DMS153 treated with DMSO at 0.1 percent for 48 hours (cell line): ENCODE measurements at regions not wholly inside any gene's neighbourhood (a gene's known extent, or its start where the extent isn't known, plus 50 kb on each side); places are given as distances from the start of the nearest gene placed in this dataset.

ENCODE experiments used
- DNase-seq: peaks from one replicate; lab custom pipeline; 2025; ENCODE audit not compliant: unreplicated experiment; lab: John Stamatoyannopoulos, UW

DNA sequence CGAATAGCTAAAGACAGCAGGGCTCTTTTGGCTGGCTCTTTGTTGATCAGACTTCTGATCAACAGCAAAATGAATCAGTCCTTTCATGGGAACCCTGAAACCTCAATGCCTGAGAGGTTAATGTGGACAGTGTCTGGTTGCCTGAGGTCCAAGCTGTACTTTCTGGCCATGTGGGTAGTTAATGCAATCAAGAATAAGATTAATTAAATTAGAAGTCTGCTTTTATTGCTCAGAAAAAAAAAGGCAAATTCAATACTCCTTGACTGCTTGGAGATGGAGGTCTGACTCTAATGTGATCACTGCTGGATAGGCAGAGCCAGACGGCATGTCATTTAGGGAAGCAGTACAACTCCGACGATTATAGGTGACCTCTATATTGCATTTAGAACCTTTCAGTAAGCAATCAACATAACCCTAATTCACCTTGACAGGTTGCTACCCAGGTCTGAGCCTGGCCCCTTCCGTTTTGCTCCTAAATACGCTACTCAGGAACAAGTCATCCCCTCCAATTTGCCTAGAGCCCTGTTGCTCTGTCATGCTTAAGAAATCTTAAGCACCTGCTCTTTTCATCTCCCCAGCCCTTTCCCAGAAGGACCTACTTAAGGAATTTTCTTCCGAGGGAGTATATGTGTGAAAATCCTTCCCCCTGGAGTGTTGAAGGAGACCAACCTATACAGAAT is 370.0 kb upstream of the SPTLC3 start:
- no peak for DNase-seq

DNA sequence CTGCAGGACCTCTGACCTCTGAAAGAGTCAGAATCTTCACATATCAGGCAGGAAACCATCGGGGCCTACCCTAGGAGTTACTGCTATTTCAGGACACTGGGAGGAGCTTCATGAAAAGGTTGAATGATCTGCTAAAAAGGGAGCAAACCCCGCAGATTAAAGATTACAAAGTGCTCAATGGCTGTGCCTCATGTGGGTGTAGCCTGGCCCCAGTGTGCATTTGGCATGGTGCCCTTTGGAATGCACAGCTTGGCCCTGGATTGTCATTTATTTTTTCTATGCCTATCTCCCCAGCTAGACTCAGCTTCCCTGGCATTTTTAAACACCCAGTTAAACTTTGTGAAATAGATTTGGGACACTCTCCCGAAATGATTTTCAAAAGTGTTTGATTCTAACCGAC is 368.5 kb upstream of the SPTLC3 start:
- DNase-seq, result no peak

DNA sequence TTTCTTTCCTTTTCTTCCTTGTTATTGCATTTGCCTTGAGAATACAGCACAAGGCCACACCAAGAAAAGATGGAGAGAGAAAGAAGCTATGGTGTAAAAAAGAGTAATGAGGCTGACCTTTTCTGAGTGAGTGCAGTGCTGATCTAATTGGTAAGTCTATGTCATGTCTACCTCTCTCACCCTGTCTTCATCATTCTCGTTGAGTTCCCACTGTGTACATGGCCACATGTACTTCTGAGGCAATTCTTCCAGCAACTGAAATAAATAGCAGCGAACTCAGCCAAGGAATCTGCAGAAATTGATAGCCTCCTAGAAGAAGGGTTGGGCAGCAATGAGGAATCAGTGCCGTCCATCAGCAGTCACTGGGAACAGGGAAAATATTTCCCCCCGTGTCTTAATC is 367.2 kb upstream of the SPTLC3 start:
- no peak for DNase-seq

DNA sequence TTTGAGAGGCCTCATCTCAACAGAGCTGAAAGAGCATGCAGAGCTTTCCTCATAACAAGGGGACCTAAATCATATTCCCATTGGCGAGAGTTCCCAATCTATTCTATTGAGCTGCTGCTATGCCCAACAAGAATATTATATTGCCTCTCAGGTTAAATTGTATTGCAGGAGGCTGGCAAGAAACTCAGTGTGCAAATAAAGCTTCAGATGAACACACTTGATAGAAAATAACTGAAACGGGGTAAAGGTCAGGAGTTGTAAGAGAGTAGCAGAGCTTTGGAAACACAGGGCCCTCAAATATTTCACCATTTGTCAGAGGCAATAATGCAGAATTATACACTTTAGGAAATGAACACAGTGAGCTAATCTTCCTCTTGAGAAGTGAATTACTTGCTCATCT is 364.3 kb upstream of the SPTLC3 start:
- no peak for DNase-seq

DNA sequence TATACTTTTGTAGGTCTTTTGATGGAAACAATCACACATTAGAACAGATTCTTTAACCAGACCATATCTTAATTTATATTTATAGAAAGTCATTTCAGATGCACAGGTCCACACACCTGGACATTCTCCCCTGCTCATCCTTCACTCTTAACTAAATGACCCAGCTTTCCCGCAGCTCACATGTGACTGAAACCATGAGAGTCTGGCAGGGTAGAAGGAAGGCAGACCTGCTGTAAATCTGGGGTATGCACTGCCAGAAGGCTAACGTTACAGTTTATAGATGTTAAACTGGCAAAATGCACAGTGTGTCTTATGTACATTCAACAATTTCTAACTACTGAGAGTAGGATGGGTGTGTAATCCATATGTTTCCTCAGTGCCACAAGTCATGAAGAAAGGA is 359.5 kb upstream of the SPTLC3 start:
- DNase-seq, result no peak

DNA sequence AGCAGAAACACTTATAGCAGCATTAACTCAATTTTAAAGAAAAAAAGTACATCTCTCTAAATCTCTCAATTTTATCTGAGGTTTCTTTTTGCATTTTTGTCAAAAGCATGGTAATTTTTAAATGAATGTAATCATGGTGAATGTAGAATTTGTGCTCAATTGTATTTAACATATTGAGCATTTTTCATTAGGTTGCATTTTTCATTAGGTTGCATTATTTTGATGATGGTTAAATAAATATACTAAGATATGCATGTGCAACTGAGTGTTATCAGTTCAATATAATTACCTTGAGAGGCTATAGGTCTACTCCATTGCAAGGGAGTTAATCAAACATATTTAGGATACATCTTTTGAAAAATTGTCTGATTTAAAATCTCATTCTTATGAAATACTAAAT is 355.1 kb upstream of the SPTLC3 start:
- no peak for DNase-seq

DNA sequence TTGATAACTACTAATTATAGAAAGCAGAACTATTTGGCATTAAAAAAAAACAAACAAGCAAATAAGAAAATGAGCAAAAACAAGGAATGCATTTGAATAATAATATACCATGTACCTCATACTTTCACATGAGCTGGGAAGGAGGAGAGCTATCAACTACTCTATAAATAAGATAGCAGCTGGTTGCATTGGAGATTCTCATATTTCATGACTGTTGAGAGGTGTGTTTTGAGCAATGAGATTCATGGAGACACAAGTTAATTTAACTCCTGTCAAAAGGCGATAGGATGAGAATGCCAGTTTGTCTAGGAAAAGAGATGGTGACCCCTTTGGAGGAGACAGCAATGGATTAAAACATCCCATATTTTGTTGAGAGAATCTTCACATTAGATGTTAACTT is 348.8 kb upstream of the SPTLC3 start:
- DNase-seq, result no peak

DNA sequence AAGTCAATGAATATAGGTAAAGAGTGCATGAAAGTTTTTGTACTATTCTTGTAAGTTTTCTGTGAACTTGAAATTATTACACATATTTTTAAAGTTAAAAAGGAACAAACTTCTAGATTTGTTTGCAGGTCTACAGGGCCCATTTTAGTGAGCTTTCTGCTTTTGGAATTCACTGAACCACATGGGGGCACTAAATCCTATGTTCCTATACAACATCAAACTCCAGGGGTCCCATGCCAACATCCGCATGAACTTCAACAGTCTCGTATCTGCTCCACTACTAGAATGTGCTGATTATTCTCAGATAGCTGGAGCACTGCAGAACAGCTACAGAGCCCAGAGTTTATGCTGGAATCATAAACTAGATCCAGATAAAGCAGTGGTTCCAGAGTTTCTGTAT is 347.9 kb upstream of the SPTLC3 start:
- no peak for DNase-seq

DNA sequence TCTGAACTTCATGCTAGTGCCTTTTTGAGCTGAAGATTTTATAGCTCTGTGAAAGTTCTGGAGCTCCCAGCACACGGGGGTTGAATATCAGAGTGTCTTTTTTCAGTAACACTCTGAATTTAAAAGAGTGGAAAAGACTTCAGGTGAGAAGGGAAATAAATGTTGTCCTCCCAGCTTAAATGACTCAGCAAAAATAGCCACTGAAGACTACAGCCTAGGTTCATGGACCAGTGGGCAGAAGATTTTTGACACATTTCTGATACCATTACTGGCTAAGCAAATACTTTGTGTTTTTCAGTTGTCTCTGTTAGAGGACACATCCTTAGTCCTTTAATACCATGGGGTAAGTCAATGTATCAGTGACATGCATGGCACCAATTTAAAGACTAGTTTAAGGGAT is 338.5 kb upstream of the SPTLC3 start:
- DNase-seq, result no peak

DNA sequence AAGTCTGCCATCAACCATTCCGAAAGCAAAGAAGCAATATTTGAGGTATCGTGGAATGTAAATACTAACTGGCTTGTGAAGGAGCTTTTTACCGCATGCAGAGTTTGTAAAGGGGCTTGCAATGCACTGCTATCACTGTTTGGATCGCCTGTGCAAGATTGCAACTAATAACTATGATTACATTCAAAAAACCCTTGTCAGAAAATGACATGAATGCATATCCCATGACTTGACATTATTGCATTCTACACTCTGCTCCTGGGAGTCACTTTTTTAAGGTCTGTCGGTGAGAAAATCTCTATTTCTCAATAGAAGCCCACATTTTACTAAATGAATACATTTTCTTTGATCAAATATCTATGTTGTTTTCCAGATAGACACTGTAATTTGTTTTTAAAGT is 335.4 kb upstream of the SPTLC3 start:
- no peak for DNase-seq

DNA sequence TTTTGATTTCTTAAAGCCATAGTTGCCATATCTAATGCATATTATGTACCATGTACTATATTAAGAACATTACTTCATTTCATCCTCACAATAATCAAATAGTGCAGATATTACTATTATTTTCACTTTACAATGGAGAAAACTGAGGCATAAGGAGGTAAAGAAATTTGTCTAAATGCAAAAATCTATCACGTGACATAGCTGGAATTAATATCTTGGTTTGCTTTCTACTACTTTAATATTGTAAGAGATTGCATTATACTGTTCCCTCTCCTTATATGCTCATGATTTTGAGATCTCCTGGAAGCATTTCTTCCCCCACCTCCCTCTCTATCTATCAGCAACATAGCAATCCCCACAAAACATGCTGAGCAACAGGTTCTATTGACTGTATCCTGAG is 330.8 kb upstream of the SPTLC3 start:
- DNase-seq, result no peak

DNA sequence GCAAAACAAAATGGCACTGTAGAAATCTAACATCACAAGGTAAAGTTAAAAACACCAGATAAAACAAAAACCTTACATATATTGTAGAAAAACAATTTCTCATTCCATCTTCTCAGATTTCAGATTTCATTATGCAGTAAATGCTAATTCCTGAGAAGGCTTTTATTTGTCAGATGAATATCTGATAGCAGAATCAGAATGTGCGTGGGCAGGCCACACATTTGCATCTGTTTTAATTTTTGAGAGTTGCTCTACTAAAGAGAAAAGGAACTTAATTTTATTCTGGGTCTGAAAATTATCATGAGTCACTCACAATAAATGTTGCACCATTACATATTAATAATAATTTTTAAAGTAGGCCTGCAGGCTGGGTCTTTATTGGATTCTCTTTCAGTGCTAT is 329.3 kb upstream of the SPTLC3 start:
- DNase-seq, result no peak

DNA sequence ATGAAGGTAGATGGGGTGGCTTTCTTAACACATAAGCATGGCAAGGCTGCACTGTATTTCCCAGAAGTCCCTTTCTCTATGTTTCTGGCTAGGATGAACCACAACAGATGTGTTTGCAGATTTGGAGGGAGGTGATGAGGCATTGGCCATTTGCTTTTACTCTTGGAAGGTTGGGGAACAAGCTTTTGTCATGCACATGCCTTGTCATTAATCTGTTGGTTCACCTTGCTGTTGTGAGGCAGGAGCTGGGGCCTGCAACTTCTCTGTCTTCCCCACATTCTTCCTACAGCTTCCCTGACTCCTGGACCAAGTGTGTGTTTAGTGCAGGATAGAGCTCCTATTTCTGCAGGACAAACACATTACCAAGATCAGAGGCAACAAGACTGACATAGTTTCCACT is 326.2 kb upstream of the SPTLC3 start:
- no peak for DNase-seq

DNA sequence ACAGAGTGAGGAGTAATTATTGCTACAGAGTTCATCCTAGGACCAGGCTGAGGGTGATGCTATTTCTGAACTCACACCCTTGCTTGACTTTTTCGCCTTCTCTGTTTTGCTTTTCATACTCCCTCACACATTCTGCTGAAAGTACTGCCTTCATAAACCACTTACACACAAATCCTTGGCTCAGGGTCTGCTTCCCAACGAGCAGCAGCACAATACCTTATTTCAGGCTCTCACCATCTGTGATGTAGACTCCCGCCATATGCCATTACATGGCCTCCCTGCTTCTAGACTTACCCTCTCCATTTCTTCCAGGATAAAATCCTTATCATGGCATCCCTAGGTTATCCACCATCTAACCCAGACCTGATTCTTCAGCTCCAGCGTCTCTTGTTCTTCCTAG is 321.3 kb upstream of the SPTLC3 start:
- DNase-seq, result no peak

DNA sequence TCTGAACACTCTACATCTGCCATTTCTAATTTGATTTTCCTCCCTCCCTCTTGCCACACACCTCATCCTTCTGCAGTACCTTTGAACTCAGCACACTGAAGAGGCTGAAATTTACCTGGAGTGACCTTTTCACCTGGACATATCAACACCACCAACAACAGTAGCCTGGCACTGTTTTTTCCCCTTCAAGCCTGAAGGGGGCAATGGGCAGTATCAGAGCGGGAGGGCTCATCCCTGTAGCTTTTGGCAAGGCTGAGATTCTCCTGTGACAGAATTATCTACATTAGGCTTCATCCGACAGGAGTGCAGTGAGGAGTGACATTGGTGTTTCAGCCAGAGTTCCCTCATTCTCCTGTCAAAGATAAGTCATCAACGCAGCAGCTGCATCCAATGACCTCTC is 312.8 kb upstream of the SPTLC3 start:
- DNase-seq, result no peak

DNA sequence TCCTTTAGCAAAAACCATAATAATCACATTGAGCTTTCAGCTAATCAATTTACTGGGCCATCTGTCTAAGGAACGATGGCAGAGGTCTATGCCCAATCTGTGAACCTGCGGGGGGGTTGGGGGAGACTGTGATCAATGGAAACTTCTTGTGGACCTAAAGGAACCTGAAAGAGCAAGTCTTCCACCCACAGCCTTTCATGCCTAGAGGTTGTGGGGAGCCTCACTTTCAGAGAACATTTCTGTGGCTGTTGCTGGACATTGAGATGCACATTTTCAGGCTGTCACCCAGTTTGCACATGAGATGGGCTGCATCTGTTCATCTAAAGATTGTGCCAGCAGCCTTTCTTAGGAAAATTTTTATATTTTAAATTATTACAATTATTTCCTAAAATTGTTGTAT is 310.0 kb upstream of the SPTLC3 start:
- no peak for DNase-seq

DNA sequence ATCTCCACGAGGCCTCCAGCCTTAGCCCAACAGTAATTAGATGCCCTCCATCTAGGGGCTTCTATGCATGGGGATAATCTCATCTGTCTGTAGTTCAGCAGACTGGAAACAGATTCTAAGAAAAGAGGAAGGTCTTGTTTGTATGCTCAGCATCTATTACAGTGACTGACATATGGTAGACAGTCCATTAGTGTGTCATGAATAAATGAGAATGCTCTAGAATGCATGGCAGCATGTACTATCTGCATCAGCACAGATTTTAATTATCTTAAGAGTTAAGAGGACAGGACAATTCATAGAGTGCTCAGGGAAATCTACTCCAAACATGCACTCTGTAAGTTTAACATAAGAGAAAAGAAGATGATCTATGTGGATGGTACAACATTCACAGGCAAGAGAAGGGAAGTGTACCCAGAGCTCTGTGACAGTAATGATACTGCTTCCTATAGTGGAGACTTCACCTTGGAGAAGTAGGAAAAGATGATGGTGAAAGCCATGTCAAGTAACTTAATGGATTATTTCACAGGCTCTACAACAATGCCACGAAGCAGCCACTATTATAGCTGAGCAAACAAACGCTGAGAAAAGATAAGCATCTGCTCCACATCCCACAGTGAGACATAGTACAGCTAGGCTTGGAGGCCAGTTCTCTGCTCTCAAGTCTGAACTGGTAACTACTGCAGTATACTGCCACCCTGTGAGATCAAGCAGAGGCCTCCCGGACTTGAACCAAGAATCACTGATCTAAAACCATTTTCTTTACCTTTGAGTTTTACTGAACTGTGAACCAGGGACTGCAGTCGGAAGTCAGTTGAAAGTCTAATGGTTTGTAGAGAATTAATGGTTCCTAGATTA is 309.2 kb upstream of the SPTLC3 start:
- peak; percentile 35 for DNase-seq

DNA sequence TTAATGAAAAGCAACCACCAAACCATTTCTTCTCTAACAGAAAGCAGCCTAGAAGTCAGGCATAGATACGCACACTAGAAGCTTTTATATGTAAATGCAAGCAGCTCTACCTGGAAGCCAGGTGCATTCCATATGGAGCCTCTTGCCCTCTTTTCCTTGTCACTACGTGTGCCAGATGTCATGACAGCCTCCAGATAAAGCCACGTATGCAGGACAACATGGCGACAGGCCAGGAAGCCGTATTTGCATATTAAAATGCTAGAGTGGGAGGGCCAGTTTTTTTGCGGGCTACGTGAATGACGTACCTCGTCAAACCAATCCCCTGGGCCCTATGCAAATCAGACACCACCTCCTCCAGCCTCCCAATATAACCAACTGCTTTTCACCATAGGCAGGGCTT is 308.1 kb upstream of the SPTLC3 start:
- no peak for DNase-seq

DNA sequence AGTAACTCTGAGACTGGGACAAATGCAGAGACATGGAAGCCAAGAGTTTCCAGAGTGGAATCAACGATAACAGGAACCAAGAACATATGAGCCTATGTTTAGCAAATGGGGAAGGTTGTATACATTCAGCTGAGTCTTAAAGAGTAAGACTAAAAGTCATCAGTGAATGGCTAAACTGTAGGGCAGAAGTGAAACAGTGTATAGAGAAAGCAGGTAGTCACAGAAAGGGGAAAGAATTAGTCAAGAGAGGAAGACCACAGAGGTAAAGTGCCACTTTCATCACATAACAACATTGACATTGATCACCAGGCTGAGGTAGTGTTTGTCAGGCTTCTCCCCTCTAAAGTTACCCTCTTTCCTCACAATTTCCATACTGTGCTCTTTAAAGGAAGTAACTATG is 306.5 kb upstream of the SPTLC3 start:
- DNase-seq, result no peak

DNA sequence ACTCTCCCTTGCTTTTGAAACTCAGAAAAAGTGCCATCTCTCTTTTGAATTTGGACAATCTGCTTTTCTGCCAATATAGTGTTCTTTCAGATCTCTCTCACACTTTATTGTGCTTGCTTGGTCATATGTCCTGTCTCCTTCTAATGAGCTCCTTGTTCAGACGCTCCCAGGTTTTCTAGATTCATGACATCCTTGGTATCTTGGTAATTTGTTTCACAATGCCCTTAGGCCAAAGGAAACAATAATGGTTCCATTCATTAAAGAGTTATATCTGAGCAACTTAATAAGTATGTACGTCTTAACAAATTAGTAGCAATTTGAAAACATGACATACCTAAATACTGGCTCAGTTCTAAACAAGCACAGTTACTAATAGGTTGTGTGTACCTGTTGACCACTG is 293.4 kb upstream of the SPTLC3 start:
- DNase-seq, result no peak

DNA sequence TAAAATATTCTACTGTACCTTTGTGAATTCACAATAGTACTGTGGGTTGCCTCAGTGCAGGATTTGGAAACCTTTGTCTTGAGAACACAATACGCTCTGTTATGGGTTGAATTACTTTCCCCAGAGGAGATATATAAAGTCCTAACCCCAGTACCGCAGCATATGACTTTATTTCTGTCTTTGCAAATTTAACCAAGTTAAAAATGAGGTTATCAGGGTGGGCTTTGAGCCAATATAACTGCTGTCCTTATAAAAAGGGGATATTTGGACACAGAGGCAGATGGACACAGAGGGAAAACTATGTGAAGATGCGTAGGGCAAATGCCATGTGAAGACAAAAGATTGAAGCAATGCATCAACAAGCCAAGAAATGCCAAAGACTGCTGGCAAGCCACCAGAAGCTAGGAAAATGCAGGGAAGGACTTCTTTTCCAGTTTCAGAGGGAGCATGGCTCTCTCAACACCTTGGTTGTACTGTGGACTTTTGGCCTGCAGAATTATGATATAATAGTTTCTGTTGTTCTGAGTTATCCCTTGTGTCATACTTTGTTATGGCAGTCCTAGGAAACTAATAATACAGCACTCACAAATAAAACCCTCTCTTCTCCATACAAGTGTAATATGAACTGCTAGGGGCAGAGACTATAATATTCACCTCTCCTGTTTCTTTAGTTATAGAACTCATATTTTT is 292.6 kb upstream of the SPTLC3 start:
- DNase-seq, result no peak

DNA sequence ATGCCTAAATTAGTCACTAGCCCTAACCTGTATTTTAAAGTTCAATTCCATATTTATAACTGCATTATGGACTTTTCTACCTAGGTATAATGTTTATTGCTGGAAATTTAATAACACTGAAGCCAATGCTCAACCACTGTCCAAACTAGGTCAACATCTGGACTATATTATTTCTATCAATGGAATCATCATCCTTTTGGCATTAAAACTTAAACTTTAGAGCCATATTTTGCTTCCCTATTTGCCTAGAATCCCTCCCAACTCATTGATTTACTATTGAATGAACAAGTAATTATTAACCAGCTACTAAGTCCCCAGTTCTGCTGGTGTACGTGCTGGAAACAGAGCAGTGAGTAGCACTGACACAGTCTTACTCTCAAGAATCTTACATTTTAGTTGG is 291.7 kb upstream of the SPTLC3 start:
- no peak for DNase-seq
